ENCODE measurements at regions not wholly inside any gene's neighbourhood (a gene's known extent, or its start where the extent isn't known, plus 50 kb on each side); places are given as distances from the start of the nearest gene placed in this dataset.
"Not testable (repeated sequence)": the region's sequence is repeated elsewhere in the genome, so short reads cannot be mapped to it uniquely, and the experiment has no call there.

DNA sequence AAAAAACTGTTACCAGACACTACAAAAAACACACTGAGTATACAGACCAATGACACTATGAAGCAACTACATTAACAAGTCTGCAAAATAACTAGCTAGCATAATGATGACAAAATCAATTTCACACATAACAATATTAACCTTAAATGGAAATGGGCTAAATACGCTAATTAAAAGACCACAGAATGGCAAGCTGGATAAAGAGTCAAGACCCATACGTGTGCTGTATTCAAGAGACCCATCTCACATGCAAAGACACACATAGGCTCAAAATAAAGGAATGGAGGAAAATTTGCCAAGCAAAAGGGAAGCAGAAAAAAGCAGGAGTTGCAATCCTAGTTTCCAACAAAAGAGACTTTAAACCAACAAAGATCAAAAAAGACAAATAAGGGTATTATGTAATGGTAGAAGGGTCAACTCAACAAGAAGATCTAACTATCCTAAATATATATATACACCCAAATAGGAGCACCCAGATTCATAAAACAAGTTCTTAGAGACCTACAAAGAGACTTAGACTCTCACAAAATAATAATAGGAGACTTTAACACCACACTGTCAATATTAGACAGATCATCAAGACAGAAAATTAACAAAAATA, 158.6 kb downstream of the ALDH8A1 start:
- DNase-seq (ENCODE audit: extremely low read depth in 1 of 2, low read depth in 1 of 2): not testable (repeated sequence)

DNA sequence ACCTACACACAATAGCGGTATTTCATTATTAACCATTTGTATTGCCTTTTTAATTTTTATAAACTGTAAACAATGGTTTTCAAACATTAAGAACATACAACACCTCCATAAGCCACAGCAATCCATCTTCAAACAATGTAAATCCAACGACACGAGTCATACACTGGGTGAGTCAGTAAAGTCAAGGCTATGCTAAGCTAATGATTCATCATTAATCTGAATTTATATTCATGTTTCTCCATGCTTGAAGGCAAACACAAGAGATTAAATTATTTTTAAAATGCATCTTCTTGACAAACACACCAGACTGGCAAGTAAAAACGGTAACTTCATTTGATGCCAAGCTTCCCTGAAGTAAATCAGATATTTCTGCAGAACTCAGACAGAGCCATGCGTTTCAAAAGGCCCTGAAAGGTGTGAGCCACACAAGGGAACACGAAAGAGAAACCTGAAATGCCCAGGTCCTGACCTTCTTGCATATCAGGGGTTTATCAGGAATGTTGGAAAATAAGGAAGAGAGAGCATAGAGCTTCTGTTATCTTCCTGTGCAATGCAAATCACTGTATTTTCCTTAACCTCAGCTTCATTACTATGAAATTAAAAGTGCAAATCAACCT, 162.5 kb downstream of the ALDH8A1 start:
- DNase-seq (ENCODE audit: extremely low read depth in 1 of 2, low read depth in 1 of 2): no peak

DNA sequence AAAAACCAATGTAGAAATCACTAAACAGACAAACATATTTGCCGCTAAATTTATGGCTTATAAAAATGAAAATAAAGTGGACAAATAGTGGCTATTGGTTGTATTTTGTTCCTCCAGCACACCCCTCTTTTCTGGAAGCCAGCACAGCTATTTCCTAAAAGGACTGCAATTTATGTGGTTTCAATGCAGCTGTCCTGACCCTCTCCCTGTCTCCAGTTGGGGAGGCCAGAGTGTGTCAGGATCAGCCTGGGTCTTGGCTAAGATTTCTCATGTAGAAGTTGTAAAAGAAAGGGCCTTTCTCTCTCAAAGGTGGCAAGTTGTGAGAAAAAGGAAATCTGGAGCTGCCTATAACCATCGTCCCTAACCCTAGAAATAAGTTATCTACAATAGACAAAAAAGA, 165.6 kb downstream of the ALDH8A1 start:
- no peak for DNase-seq (ENCODE audit: extremely low read depth in 1 of 2, low read depth in 1 of 2)

DNA sequence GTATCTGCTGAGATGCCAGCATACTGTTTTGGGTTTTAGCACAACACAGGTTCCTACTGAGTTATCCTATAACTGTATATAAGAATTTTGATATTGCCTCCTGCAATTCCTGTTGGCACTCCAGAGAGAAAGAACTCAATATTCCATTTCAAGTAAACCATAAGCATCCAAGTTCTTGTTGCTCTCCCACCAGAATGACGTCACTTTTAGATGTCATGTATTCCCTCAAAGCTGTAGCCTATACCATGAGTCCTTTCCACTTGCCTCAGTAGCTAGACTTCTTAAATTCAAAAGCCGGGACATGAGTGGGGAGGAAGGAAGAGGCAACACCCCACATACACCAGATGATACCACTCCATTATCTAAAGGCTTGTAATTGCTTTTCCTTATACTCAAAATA, 171.5 kb downstream of the ALDH8A1 start:
- DNase-seq (ENCODE audit: extremely low read depth in 1 of 2, low read depth in 1 of 2): no peak

DNA sequence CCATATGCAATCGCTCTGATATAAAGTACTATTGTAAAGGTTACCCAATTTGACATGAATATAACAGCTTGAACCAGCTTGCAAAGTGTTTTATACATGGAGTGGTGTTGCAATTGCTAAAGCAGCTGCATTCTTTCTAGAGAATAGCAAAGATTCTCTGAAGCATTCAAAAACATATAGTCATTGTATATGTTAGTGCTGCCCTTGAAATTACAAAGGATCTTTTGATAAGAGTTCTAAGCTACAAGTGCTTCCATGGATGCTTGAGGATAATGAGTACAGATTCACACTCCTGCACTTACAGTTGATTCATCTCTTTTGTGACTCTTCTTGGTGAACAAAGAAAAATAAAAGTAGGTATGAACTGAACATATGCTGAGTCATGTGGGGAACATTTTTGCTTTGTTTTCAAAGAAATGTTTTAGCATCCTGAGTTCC, 175.7 kb downstream of the ALDH8A1 start:
- no peak for DNase-seq (ENCODE audit: extremely low read depth in 1 of 2, low read depth in 1 of 2)

DNA sequence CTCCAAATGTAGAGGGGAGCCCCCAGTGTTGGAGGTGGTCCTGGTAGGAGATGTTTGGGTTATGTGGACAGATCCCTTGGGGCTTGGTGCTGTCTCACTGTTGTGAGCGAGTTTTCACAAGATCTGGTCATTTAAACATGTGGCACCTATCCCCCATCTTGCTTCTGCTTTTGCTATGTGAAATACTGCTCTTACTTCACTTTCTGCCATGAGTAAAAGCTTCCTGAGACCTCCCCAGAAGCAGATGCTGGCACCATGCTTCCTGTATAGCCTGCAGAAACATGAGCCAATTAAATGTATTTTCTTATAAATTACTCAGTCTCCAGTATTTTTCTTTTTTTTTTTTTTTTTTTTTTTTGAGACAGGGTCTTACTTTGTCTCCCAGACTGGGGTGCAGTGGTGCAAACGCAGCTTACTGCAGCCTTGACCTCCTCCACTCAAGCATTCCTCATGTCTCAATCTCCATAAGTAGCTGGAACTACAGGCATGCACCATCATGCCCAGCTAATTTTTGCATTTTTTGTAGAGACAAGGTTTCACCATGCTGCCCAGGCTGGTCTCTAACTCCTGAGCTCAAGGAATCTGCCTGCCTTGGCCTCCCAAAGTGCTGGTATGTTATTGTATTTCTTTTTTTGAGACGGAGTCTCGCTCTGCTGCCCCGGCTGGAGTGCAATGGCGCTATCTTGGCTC, 177.1 kb downstream of the ALDH8A1 start:
- no peak for DNase-seq (ENCODE audit: extremely low read depth in 1 of 2, low read depth in 1 of 2)

DNA sequence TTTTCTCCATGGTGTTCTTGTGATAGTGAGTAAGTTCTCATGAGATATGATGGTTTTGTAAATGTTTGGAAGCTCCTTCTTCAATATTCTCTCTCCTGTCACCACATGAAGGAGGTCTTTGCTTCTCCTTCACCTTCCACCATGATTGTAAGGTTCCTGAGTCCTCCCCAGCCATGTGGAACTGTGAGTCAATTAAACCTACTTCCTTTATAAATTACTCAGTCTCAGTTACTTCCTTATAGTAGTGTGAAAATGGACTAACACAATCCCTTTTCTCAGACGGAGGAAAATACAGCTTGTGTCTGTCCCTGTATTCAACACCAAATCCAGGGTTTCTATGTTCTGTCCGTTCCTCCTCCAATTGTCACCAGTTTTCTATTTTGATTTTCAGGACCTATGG, 181.0 kb downstream of the ALDH8A1 start:
- DNase-seq (ENCODE audit: extremely low read depth in 1 of 2, low read depth in 1 of 2): no peak

DNA sequence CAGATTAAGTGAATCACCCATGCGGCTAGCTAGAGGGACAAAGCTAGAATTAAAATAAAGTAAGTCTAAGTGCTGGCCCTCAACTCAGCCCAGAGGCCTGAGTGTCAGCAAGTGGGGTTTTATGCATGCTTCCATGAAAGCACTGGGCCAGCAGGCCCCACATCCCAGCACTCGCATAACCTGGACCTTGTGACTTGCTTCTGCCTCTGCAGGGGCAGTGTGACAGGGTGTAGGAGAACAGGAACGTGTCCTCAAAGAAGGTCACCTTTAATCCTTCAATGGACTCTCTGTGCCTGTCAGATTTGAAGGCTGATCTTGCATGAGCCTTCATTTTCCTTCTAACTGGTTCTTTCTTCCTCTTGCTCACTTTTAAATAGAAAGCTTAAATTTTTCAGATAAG, 183.4 kb downstream of the ALDH8A1 start:
- no peak for DNase-seq (ENCODE audit: extremely low read depth in 1 of 2, low read depth in 1 of 2)

DNA sequence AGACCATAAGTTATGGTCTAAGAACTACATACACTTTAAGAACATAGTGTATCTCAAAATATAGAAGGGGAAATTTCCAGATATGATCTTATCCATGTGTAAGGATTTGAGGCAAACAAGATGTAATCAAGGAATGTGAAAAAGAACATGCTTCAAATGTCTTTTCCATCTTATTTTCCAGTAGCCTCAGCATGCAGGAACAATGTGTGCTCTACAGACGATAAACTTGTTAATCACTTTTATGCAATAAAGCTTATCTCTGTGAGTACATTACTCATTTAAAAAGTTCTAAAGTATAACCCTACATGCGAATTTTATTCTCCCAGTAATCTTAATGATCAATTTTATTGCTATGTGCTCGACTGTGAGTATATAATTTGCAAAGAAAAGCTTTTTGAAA, 185.2 kb downstream of the ALDH8A1 start:
- no peak for DNase-seq (ENCODE audit: extremely low read depth in 1 of 2, low read depth in 1 of 2)

DNA sequence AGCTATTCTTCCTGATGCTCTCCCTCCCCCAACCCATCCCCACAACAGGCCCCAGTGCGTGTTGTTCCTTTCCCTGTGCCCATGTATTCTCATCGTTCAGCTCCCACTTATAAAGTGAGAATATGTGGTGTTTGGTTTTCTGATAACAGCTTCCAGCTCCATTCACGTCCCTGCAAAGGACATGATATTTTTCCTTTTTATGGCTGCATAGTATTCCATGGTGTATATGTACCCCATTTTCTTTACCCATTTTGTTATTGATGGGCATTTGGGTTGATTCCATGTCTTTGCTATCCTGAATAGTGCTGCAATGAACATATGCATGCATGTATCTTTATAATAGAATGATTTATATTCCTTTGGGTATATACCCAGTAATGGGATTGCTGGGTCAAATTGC, 186.3 kb downstream of the ALDH8A1 start:
- not testable (repeated sequence) for DNase-seq (ENCODE audit: extremely low read depth in 1 of 2, low read depth in 1 of 2)

DNA sequence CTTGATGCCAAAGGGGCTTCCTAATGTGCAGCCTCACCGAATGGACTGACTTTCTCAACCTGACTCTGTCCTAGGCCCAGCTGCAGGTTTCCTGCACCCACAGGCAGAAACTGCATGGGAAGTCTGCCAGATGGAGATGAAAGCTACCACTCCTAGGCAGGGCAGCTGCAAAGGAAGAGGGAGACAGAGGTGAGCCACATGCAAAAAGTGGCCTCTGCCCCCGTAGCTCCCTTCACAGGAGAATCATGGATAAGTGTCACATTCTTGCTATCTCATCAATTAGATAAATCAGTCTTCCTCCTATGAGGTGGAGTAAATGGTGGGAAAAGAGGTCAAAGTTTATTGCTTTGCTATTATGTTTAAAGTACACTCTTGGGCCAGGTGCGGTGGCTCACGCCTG, 191.3 kb downstream of the ALDH8A1 start:
- DNase-seq (ENCODE audit: extremely low read depth in 1 of 2, low read depth in 1 of 2): no peak

DNA sequence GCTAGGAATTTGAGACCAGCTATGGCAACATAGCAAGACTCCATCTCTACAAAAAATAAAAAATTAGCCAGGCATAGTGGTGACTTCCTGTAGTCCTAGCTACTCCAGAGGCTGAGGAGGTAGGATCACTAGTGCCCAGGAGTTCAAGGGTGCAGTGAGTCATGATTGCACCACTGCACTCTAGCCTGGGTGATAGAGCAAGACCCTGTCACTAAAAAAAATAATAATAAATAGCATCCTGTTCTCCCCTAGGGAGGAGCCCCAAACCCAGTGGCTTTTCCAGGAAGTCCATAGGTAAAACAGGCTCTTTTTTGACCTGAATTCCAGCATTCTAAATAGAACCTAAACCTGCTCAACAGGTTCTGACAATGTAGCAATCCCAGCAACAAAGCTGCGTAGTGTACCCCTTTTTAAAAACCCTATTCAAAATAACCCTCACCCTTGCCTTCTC, 192.0 kb downstream of the ALDH8A1 start:
- DNase-seq (ENCODE audit: extremely low read depth in 1 of 2, low read depth in 1 of 2): no peak

DNA sequence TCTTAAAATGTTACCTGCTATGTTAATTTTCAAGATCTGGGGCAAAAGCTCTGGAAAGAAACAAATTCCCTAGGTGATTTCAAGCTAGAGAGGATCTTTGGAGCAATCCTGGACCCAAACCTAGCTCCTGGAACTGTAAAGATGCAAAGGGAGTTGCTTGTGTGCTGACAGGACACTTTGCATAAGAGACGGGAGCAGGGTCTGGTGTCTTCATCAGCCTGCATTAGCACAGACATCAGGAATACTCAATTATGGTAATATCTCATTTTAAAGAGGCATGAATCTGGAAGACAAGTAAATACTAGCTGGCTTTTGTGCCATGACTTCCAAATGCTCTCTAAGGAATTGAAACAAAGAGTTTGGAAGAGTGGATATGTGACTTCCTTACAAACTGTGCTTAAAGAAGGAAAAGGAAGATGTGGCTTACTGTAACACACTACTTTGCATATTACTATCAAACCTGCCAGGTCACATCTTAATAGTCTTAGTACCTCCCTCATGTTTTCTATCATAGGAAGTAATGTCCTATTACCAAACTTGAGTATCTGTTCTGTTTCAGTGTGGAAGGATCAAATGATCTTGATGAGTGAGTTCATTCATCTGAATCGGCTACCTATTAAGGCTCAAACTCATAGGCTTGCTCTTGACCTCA, 193.4 kb downstream of the ALDH8A1 start:
- DNase-seq (ENCODE audit: extremely low read depth in 1 of 2, low read depth in 1 of 2): no peak

DNA sequence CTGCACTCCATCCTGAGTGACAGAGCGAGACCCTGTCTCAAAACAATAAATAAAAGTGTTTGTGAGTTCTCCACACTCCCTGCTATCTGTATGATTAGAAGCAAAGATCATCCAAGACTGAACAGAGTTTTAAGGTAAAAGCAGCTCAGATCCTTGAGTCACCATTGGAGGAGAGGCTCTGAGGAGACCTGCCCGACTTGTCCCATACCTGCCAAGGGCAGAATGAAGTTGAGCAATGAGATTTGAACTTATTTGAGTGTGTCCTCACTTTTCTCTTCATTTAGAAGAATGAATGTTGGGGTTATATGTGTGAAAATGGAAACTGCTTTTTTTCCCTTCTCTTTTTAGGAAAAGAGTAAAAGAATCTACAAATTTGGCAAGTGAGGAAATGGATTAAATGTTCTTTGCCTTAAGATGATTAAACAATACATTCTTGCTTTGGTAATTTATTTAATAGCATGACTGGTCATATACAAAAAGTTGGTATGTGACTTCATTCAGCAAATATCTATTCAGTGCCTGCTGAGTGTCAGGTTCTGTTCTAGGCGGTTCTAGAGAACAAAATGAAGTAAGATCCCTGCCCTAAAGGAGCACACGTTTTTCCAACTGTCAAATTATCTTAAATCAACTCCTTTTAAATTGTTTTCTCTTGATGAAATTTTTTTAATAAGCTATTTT, 195.7 kb downstream of the ALDH8A1 start:
- DNase-seq (ENCODE audit: extremely low read depth in 1 of 2, low read depth in 1 of 2): no peak

DNA sequence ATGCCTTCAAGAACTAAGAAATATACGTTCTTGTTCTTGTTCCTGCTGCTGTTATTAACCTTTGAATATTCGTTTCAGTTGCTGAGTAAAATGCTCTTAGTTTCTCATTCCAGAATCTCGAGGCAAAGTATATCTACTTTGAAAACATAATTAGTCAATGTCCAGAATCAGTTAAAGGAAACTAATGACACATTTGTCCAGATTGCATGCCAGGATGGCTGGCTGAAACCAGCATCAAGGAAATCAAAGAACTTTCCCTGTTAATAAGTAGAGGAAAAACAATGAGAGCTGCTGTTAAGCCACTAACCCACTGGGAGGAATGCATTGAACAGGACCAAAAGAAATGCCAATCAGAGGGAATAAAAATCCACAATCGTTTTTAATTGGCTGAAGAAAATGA, 196.9 kb downstream of the ALDH8A1 start:
- DNase-seq (ENCODE audit: extremely low read depth in 1 of 2, low read depth in 1 of 2): no peak

DNA sequence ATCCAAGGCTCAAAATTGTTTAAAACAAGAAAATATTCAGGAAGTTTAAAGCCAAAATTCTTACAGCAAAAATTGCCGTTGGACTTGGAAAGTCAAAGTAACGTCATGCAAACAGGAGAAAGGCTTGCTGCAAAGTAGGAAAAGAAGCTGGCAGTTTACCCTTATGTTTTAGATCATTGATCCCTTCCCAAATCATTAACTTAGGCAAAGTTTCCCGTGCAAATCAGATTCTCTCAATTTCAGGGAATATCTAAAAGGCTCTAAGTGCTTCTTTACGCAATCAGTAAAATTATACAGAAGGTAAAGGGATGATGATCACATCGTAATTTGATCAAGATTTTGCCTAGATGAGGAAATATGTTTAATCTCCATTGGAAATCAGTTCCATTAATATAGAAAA, 197.5 kb downstream of the ALDH8A1 start:
- DNase-seq (ENCODE audit: extremely low read depth in 1 of 2, low read depth in 1 of 2): no peak

DNA sequence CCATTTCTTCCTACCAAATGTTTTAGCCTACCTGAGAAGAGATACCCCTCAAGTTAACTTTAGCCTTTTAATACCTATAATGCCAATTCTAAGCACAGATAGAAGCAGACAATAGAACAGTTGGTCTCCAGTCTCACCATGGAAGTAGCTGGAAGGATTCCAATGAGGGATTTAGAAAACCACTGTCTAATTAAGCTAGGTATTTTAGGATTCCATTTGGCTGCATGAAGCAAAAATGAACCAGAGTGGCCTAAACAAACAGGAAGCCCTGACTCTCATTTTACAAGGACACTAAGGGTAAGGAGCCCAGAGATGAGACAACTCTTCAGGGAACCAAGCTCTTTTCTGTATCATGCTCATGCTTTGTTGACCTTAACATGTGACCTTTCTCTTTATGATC, 199.2 kb downstream of the ALDH8A1 start:
- DNase-seq (ENCODE audit: extremely low read depth in 1 of 2, low read depth in 1 of 2): no peak

DNA sequence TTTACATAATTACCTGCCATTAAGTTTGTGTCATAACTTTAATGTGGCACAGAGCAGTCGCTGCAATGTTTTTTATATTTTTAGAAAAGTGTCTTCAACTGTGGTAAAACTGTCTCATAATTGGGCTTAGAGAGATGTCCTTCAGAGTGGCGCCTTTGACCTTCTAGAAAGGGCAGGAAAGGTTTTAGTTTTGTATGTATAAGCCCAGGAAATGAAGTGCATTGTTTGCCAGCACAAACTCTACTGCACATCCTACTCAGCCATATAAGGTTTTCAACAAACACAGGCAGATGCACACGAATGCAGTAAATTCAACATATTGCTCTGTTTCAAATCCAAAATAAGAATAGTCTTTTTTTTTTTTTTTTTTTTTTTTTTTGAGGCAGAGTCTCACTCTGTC, 201.4 kb downstream of the ALDH8A1 start:
- DNase-seq (ENCODE audit: extremely low read depth in 1 of 2, low read depth in 1 of 2): no peak

DNA sequence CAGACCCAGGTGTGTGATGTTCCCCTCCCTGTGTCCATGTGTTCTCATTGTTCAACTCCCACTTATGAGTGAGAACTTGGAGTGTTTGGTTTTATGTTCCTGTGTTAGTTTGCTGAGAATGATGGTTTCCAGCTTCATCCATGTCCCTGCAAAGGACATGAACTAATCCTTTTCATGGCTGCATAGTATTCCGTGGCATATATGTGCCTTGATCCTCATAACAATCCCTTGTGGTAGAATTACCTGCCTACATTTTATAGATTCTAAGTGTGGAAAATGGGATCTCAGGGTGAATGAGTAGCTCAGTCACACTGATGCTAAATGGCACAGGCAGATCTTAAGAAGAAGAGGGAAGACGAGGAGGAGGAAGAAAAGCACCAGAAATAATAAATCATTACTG, 202.7 kb downstream of the ALDH8A1 start:
- not testable (repeated sequence) for DNase-seq (ENCODE audit: extremely low read depth in 1 of 2, low read depth in 1 of 2)

DNA sequence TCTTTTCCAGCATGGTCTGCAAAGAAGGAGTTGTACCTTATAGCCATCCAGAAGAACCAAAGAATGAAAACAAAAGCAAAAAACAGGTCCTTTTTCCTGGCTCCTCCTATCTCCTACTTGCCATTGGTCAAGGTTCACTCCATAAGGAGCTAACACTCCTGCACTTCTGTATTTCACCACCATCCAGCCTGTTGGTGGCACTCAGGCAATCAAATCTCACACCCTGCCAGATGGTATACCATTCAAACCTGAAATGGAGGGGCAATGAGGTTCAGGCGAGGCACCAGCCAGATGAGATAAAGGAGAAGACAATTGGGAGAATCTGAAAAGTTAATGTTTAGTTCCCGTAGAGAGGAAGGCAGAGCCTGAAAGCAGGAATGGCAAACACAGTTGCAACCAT, 203.8 kb downstream of the ALDH8A1 start:
- DNase-seq (ENCODE audit: extremely low read depth in 1 of 2, low read depth in 1 of 2): no peak

DNA sequence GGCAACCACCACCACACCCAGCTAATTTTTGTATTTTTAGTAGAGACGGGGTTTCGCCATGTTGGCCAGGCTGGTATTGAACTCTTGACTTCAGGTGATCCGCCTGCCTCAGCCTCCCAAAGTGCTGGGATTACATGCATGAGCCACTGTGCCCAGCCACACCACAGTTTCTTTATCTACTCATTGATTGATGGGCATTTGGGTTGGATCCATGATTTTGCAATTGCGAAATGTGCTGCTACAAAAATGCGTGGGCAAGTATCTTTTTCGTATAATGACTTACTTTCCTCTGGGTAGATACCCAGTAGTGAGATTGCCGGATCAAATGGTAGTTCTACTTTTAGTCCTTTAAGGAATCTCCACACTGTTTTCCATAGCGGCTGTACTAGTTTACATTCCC, 204.7 kb downstream of the ALDH8A1 start:
- not testable (repeated sequence) for DNase-seq (ENCODE audit: extremely low read depth in 1 of 2, low read depth in 1 of 2)
